Osteocyte (in vitro differentiated cells): ENCODE measurements at regions not wholly inside any gene's neighbourhood (a gene's known extent, or its start where the extent isn't known, plus 50 kb on each side); places are given as distances from the start of the nearest gene placed in this dataset.

Source experiments
- DNase-seq: peaks from one replicate; pipeline ENCODE4 v3.0.0; 2021; ENCODE audit warnings: mixed read lengths; ENCODE audit not compliant: unreplicated experiment; ENCODE audit errors: extremely low spot score
- H3K27ac Mint-ChIP-seq: one replicate; pipeline ENCODE4 v1.8.0; 2021; ENCODE audit warnings: mild to moderate bottlenecking, mixed read lengths; ENCODE audit not compliant: unreplicated experiment
- H3K27me3 Mint-ChIP-seq: one replicate; pipeline ENCODE4 v1.8.0; 2021; ENCODE audit warnings: mixed read lengths; ENCODE audit not compliant: unreplicated experiment
- H3K36me3 Mint-ChIP-seq: one replicate; pipeline ENCODE4 v1.8.0; 2021; ENCODE audit warnings: mixed read lengths; ENCODE audit not compliant: unreplicated experiment
- H3K4me1 Mint-ChIP-seq: one replicate; pipeline ENCODE4 v1.8.0; 2021; ENCODE audit warnings: mixed read lengths; ENCODE audit not compliant: unreplicated experiment
- H3K4me3 Mint-ChIP-seq: one replicate; pipeline ENCODE4 v1.8.0; 2021; ENCODE audit warnings: mild to moderate bottlenecking, moderate library complexity, mixed read lengths; ENCODE audit not compliant: unreplicated experiment
- H3K9me3 Mint-ChIP-seq: one replicate; pipeline ENCODE4 v1.8.0; 2021; ENCODE audit warnings: mixed read lengths; ENCODE audit not compliant: unreplicated experiment
- TF ChIP-seq, protein P1 (sequence below): fragments of 200-600 bp; sonication (generic); IDR thresholded peaks from 2 replicates; pipeline ENCODE4 v1.5.0; 2021; ENCODE audit warnings: antibody characterized with exemption, mild to moderate bottlenecking, moderate library complexity

DNA sequence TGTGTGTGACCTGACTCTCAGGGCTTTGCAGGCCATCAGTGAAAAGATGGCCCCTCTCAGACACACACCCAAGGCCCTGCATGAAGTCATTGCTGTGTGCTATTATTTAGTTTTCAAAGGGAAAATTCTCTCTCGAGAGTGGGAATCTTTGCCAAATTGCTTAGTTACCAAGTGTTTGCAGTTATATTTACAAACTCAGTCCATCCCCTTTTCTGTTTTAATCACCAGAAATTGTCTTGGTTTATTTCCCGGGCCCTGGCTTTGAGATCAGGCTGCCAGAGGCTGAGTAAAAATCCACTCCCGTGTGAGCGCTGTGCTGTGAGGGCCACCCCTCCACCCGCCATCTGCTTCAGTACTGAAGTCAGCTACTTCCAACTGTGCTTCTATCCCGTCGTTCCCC, 163.1 kb downstream of the SOD2 start:
- DNase-seq, result no peak
- TF ChIP-seq, protein P1, sequence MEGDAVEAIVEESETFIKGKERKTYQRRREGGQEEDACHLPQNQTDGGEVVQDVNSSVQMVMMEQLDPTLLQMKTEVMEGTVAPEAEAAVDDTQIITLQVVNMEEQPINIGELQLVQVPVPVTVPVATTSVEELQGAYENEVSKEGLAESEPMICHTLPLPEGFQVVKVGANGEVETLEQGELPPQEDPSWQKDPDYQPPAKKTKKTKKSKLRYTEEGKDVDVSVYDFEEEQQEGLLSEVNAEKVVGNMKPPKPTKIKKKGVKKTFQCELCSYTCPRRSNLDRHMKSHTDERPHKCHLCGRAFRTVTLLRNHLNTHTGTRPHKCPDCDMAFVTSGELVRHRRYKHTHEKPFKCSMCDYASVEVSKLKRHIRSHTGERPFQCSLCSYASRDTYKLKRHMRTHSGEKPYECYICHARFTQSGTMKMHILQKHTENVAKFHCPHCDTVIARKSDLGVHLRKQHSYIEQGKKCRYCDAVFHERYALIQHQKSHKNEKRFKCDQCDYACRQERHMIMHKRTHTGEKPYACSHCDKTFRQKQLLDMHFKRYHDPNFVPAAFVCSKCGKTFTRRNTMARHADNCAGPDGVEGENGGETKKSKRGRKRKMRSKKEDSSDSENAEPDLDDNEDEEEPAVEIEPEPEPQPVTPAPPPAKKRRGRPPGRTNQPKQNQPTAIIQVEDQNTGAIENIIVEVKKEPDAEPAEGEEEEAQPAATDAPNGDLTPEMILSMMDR, result no peak
- no peaks in the 10 kb centered on the region for H3K36me3 Mint-ChIP-seq
- H3K27me3 Mint-ChIP-seq, result no peaks in the 10 kb centered on the region
- no peaks in the 10 kb centered on the region for H3K4me1 Mint-ChIP-seq
- H3K4me3 Mint-ChIP-seq, result no peak overlapping the region
- H3K27ac Mint-ChIP-seq, result no peak overlapping the region
- no peaks in the 10 kb centered on the region for H3K9me3 Mint-ChIP-seq

DNA sequence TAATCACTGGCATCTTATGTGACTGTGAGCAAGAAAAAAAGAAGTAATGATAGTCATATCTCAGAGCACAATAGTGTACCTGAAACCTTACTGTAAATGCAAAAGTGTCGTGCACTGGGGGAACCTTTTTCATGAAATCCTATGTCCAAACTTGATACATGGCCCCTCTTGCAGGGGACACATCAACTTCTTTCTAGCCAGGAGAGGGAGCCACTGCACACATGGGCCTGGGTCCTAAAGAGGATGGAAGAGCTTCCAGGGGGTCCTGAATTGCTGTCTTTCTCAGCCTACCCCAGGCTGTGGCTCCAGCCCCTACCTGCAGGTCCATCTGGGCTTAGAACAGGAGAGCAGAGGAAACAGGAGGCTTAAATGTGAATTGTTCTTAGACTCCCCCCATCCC, 165.7 kb downstream of the SOD2 start:
- no peaks in the 10 kb centered on the region for H3K27me3 Mint-ChIP-seq
- H3K4me1 Mint-ChIP-seq, result no peaks in the 10 kb centered on the region
- H3K36me3 Mint-ChIP-seq, result no peaks in the 10 kb centered on the region
- TF ChIP-seq, protein P1, result no peak
- DNase-seq, result no peak
- H3K27ac Mint-ChIP-seq, result no peak overlapping the region
- no peaks in the 10 kb centered on the region for H3K9me3 Mint-ChIP-seq
- H3K4me3 Mint-ChIP-seq, result no peak overlapping the region

DNA sequence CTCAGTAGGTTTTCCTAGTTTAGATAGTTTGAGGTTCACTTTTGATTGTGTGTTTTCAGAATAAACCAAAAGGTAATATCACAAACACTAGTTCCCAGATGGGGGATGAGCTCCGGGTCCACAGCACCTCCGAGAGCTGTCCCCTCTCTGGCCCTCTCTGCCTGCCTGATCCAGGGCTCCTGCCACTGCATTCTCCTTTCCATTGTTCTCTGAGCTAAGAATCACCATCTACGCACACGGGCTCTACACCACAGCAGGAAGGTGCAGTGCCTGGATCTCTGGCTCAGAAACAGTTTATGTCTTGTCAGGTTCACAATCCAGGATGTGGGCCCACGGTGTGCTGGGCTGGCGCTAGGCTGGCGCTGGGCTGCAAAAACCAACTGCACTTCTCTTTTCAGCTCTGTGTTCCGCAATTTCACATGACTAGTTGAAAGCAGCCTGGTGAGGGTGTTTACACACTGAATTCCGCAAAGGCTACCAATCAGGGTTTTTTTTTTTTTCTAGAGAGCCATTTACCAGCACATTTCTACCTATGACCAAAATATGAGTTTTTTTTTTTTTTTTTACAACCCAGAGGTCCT, 167.5 kb downstream of the SOD2 start:
- no peak for DNase-seq
- Mint-ChIP-seq H3K27ac (no peak overlapping the region), H3K9me3 (no peaks in the 10 kb centered on the region), H3K4me1 (no peaks in the 10 kb centered on the region), H3K27me3 (no peaks in the 10 kb centered on the region), H3K36me3 (no peaks in the 10 kb centered on the region), H3K4me3 (no peak overlapping the region)
- TF ChIP-seq, protein P1, result no peak

DNA sequence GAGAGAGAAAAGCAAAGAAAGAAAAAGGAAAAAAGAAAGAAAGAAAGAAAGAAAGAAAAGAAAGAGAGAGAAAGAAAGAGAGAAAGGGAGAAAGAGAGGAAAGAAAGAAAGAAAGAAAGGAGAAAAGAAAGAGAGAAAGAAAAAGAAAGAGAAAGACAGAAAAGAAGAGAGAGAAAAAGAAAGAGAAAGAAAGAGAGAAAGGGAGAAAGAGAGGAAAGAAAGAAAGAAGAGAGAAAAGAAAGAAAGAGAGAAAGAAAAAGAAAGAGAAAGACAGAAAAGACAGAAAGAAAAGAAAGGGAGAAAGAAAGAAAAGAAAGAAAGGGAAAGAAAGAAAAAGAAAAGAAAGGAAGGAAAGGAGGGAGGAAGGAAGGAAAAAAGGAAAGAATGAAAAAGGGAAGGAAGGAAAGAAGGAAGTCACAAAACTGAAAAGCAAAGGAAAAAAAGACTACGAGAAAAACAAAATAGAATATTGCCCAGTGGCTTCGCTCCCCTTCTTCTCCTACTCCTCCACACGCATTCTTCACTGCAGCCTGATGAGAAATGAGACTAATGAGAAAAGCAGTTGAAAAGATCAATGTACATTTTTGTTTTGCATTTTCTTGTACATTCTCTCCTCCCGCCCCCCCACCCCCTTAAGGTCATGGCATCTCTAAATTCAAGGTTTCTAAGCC, 170.0 kb downstream of the SOD2 start:
- no peaks in the 10 kb centered on the region for H3K27me3 Mint-ChIP-seq
- no peak for DNase-seq
- no peaks in the 10 kb centered on the region for H3K4me1 Mint-ChIP-seq
- H3K4me3 Mint-ChIP-seq, result no peak overlapping the region
- no peaks in the 10 kb centered on the region for H3K36me3 Mint-ChIP-seq
- TF ChIP-seq, protein P1, result no peak
- no peak overlapping the region for H3K27ac Mint-ChIP-seq
- H3K9me3 Mint-ChIP-seq, result no peaks in the 10 kb centered on the region

DNA sequence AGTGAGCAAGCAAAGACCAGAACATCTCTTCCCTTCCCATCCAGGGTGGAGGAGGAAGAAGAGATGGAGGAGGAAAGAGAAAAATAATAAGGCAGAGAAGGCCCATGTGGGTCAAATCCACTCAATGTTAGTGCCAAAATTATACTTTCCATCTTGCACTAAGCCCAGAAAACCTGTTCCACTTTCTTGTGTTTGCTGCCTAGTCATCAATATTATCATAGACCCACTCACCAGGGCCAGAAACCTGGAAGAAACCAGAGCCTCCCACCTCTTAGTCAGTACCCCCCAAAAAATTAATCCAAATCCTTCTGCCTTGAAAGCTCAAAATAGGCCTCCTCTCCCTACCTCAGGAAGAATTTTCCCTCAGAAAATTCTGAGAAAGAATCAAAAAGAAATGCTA, 171.1 kb downstream of the SOD2 start:
- no peak for DNase-seq
- H3K27me3 Mint-ChIP-seq, result no peaks in the 10 kb centered on the region
- no peaks in the 10 kb centered on the region for H3K9me3 Mint-ChIP-seq
- TF ChIP-seq, protein P1, result no peak
- H3K4me3 Mint-ChIP-seq, result no peak overlapping the region
- H3K27ac Mint-ChIP-seq, result no peak overlapping the region
- H3K4me1 Mint-ChIP-seq, result no peaks in the 10 kb centered on the region
- H3K36me3 Mint-ChIP-seq, result no peaks in the 10 kb centered on the region
